Heart right ventricle (tissue), 16 donors: ENCODE measurements at regions not wholly inside any gene's neighbourhood (a gene's known extent, or its start where the extent isn't known, plus 50 kb on each side); places are given as distances from the start of the nearest gene placed in this dataset.

Experiments
- ATAC-seq, 8 donors: fragments of 200-7000 bp; cut with Tn5 transposase; one replicate each; pipeline ENCODE4 v1.9.1; 2020; ENCODE audit warnings: mild to moderate bottlenecking in 8 of 8, moderate library complexity in 8 of 8, moderate number of reproducible peaks in 1 of 8
- DNase-seq, 2 donors: peaks; one replicate each; pipeline ENCODE4 v3.0.0-alpha.2; 2020
- H3K27ac ChIP-seq, 10 donors: fragments of 200-600 bp; sonication (generic) in 2 of 10; one replicate each; pipeline versions ENCODE4 v1.5.0 to v1.8.0; 2020 to 2022; ENCODE audit warnings: mild to moderate bottlenecking in 3 of 10
- H3K27me3 ChIP-seq, 7 donors: fragments of 200-600 bp; one replicate each; pipeline ENCODE4 v1.8.0; 2021 to 2022; ENCODE audit warnings: mild to moderate bottlenecking in 2 of 7
- H3K36me3 ChIP-seq, 9 donors: fragments of 200-600 bp; sonication (generic) in 1 of 9; one replicate each; pipeline versions ENCODE4 v1.5.0 to v1.8.0; 2020 to 2022; ENCODE audit warnings: mild to moderate bottlenecking in 2 of 9
- H3K4me1 ChIP-seq, 9 donors: fragments of 200-600 bp; sonication (generic) in 1 of 9; one replicate each; pipeline versions ENCODE4 v1.5.0 to v1.8.0; 2020 to 2022; ENCODE audit warnings: mild to moderate bottlenecking in 4 of 9
- H3K4me3 ChIP-seq, 10 donors: fragments of 200-600 bp; sonication (generic) in 2 of 10; one replicate each; pipeline versions ENCODE4 v1.5.0 to v1.8.0; 2020 to 2022; ENCODE audit warnings: mild to moderate bottlenecking in 7 of 10, moderate library complexity in 2 of 10
- H3K9me3 ChIP-seq, 11 donors: fragments of 200-600 bp in 10 of 11; sonication (generic) in 2 of 11; one replicate each; pipeline versions ENCODE4 v1.5.0 to v1.8.0; 2013 to 2022; ENCODE audit warnings: mild to moderate bottlenecking in 2 of 11, control low read depth in 1 of 11, moderate library complexity in 1 of 11
- CTCF ChIP-seq, 9 donors: fragments of 200-600 bp; sonication (generic) in 2 of 9; IDR thresholded peaks; one replicate each; pipeline versions ENCODE4 v1.5.0 to v1.8.0; 2021 to 2022; ENCODE audit warnings: antibody characterized with exemption in 9 of 9, mild to moderate bottlenecking in 5 of 9, moderate library complexity in 1 of 9
- WGBS, 2 donors: extraction: QIAGEN DNeasy Blood & Tissue Kit; methylation state at CpG; one replicate each; pipeline ENCODE4 v1.1.7; 2013; ENCODE audit warnings: inconsistent platforms in 1 of 2; 5-methylcytosine and 5-hydroxymethylcytosine counted together
- intact Hi-C, 10 donors: fragments of 100-400 bp; cut with DNase I; formaldehyde crosslinking; loops; one replicate each; pipeline versions ENCODE4 v1.11.1 to v1.14.2; 2022
- donor health status: Arrhythmogenic right ventricular cardiomyopathy.
- donor health status: ischemic (EF 13 %, LVEDD 7.1; RV severe dilation, severe dysfunction).
- donor health status: healthy with polysubstance abuse.
- donor health status: DM: no; HTN: yes; CAD: no.
- donor health status: DM: no; HTN: no; CAD: no.
- donor health status: ischemic (EF 25% LVEDD 6.9; RV normal size, moderate dysfunction).
- donor health status: ischemic (EF 25% LVEDD 5.7; RV mildly dilated, moderate dysfunction).
- donor health status: healthy.
- donor health status: DM: yes; HTN: yes; CAD: no.
- donor health status: Ischemic cardiomyopathy.
- donor health status: ischemic (EF 35%, LVEDD 5.7; RV mildly dilated, moderate dysfunction).
- donor health status: nonischemic (EF 11% LVEDD 7.7; RV severe dilation, severe dysfunction).
- donor health status: DM: yes; HTN: yes; CAD: no.
- donor health status: PGD.
- donor health status: ischemic (EF 29% LVEDD 5.4; RV normal size, mild dysfunction).
- donor health status: nonischemic (EF 23%, LVEDD 6.1; RV moderate dilation, normal function).

- no peak for TF ChIP-seq CTCF (IDR thresholded peaks at IDR 0.05)
- Histone ChIP-seq H3K27ac (no peak overlapping the region), H3K4me3 (no peak overlapping the region), H3K4me1 (no peaks in the 10 kb centered on the region), H3K9me3 (peaks cover 0 to 13% (median 6%) of the 10 kb centered on the region in 11 donors), H3K27me3 (peaks cover 0 to 25% (median 18%) of the 10 kb centered on the region in 7 donors), H3K36me3 (no peaks in the 10 kb centered on the region)
- 90 to 93% methylated on average over 1 of the region's 1 CpG for WGBS, 2 donors
- DNase-seq (no peak), ATAC-seq (no peak)
- intact Hi-C loops: no loop called here
Observed at GRCh38 chr15:31892513-31892912, 137.8 kb upstream of the CHRNA7 start.

GRCh38 chr15:31893780-31894179, 136.5 kb upstream of the CHRNA7 start:
- no peaks in the 10 kb centered on the region for H3K4me1 ChIP-seq
- no peaks in the 10 kb centered on the region for H3K36me3 ChIP-seq
- 82 to 86% methylated on average over 6 of the region's 6 CpGs for WGBS, 2 donors
- peaks cover 0 to 25% (median 16%) of the 10 kb centered on the region in 11 donors for H3K9me3 ChIP-seq
- H3K27ac ChIP-seq: no peak overlapping the region
- no peak for TF ChIP-seq CTCF (IDR thresholded peaks at IDR 0.05)
- DNase-seq: no peak
- peaks cover 0 to 13% (median 8%) of the 10 kb centered on the region in 7 donors for H3K27me3 ChIP-seq
- ATAC-seq: no peak
- no peak overlapping the region for H3K4me3 ChIP-seq
- intact Hi-C loops: no loop called here

GRCh38 chr15:31897746-31898145, 132.6 kb upstream of the CHRNA7 start:
- ATAC-seq: no peak
- Histone ChIP-seq H3K4me1 (no peaks in the 10 kb centered on the region), H3K9me3 (peaks cover 0 to 38% (median 16%) of the 10 kb centered on the region in 11 donors), H3K27ac (no peak overlapping the region), H3K4me3 (no peak overlapping the region), H3K27me3 (peaks cover 0 to 6% (median 0%) of the 10 kb centered on the region in 7 donors), H3K36me3 (no peaks in the 10 kb centered on the region)
- no peak for DNase-seq
- TF ChIP-seq CTCF (IDR thresholded peaks at IDR 0.05): no peak
- intact Hi-C loops: no loop called here

- ATAC-seq (no peak), DNase-seq (no peak)
- 84 to 85% methylated on average over 3 of the region's 3 CpGs for WGBS, 2 donors
- TF ChIP-seq CTCF (IDR thresholded peaks at IDR 0.05): no peak
- Histone ChIP-seq H3K36me3 (no peaks in the 10 kb centered on the region), H3K27me3 (no peaks in the 10 kb centered on the region), H3K4me3 (no peak overlapping the region), H3K27ac (no peak overlapping the region), H3K9me3 (peaks cover 0 to 37% (median 16%) of the 10 kb centered on the region in 11 donors), H3K4me1 (peaks cover 0 to 6% (median 0%) of the 10 kb centered on the region in 9 donors)
- intact Hi-C loops: no loop called here
Observed at GRCh38 chr15:31901501-31901900, 128.8 kb upstream of the CHRNA7 start.
